Esophagus muscularis mucosa (tissue), 4 donors: ENCODE measurements at regions not wholly inside any gene's neighbourhood (a gene's known extent, or its start where the extent isn't known, plus 50 kb on each side); places are given as distances from the start of the nearest gene placed in this dataset.

Source experiments
- DNase-seq: peaks from one replicate; pipeline ENCODE4 v3.0.0-alpha.2; 2017; ENCODE audit errors: extremely low spot score
- H3K27ac ChIP-seq, 4 donors: fragments of 200-600 bp; sonication (generic); replicated peaks in 1 of 4; 1 replicate in 3 of 4; 2 replicates in 1 of 4; pipeline ENCODE4 v1.5.1; 2016 to 2019; ENCODE audit warnings: mild to moderate bottlenecking in 1 of 4
- H3K27me3 ChIP-seq, 4 donors: fragments of 200-600 bp; sonication (generic); one replicate each; pipeline versions ENCODE4 v1.5.1 to v1.6.0; 2016 to 2019
- H3K36me3 ChIP-seq, 4 donors: fragments of 200-600 bp; sonication (generic); one replicate each; pipeline ENCODE4 v1.5.1; 2016 to 2019
- H3K4me1 ChIP-seq, 4 donors: fragments of 200-600 bp; sonication (generic); one replicate each; pipeline ENCODE4 v1.5.1; 2016 to 2019
- H3K4me3 ChIP-seq, 4 donors: fragments of 200-600 bp; sonication (generic); 1 replicate in 2 of 4; 2 replicates in 2 of 4; pipeline ENCODE4 v1.5.1; 2016 to 2019; ENCODE audit warnings: mild to moderate bottlenecking in 4 of 4, moderate library complexity in 1 of 4
- H3K9me3 ChIP-seq, 4 donors: fragments of 200-600 bp; sonication (generic); 1 replicate in 3 of 4; 2 replicates in 1 of 4; pipeline ENCODE4 v1.5.1; 2016 to 2019
- EP300 ChIP-seq: sonication (generic); formaldehyde crosslinking; IDR thresholded peaks from one replicate; pipeline ENCODE4 v1.6.1; 2017; ENCODE audit warnings: antibody characterized with exemption
- POLR2A ChIP-seq: fragments of 450-650 bp; IDR thresholded peaks from one replicate; pipeline ENCODE4 v1.6.1; 2017; ENCODE audit warnings: antibody characterized with exemption, moderate library complexity, mild to moderate bottlenecking, low read depth
- POLR2AphosphoS5 ChIP-seq, 2 donors: sonication (generic); formaldehyde crosslinking; IDR thresholded peaks; one replicate each; pipeline ENCODE4 v1.6.1; 2017; ENCODE audit warnings: antibody characterized with exemption in 2 of 2
- WGBS: methylation state at CpG from one replicate; pipeline ENCODE4 v1.1.5; 2018; 5-methylcytosine and 5-hydroxymethylcytosine counted together
- intact Hi-C: fragments of 100-400 bp; cut with DNase I; formaldehyde crosslinking; loops from one replicate; pipeline ENCODE4 v1.15.1; 2023
- TF ChIP-seq, protein P1 (sequence below), 3 experiments: fragments of 200-600 bp in 2 of 3; fragments of 450-650 bp in 1 of 3; sonication (generic) in 2 of 3; IDR thresholded peaks; one replicate each; pipeline ENCODE4 v1.5.1; 2017 to 2019; ENCODE audit warnings: antibody characterized with exemption in 3 of 3, mild to moderate bottlenecking in 2 of 3, moderate library complexity in 1 of 3

DNA sequence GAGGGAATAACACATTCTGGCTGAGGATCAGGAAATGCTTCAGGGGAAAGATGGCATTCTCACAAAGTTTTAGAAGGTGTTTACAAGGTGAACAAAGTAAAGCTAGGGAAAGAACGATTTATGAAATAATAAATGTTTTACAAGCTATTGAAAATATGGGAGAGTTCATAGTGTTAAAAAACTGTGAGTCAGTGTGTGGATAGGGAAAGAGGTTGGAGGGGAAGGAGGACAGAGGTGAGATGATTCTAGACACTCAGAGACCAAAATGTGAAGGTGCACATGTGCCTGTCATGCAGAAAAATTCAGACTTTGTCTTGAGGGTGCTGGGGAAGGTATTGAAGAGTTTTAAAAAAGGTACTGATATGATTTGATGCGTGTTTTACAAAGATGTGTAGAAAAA, 476.1 kb downstream of the TDRD3 start:
- no peak for DNase-seq
- TF ChIP-seq POLR2AphosphoS5 (IDR thresholded peaks at IDR 0.05) (no peak), POLR2A (no peak), EP300 (no peak)
- TF ChIP-seq, protein P1, sequence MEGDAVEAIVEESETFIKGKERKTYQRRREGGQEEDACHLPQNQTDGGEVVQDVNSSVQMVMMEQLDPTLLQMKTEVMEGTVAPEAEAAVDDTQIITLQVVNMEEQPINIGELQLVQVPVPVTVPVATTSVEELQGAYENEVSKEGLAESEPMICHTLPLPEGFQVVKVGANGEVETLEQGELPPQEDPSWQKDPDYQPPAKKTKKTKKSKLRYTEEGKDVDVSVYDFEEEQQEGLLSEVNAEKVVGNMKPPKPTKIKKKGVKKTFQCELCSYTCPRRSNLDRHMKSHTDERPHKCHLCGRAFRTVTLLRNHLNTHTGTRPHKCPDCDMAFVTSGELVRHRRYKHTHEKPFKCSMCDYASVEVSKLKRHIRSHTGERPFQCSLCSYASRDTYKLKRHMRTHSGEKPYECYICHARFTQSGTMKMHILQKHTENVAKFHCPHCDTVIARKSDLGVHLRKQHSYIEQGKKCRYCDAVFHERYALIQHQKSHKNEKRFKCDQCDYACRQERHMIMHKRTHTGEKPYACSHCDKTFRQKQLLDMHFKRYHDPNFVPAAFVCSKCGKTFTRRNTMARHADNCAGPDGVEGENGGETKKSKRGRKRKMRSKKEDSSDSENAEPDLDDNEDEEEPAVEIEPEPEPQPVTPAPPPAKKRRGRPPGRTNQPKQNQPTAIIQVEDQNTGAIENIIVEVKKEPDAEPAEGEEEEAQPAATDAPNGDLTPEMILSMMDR (IDR thresholded peaks at IDR 0.05) = no peak
- H3K36me3 ChIP-seq = no peaks in the 10 kb centered on the region
- H3K9me3 ChIP-seq = no peaks in the 10 kb centered on the region
- intact Hi-C loops = no loop called here
- no peaks in the 10 kb centered on the region for H3K27me3 ChIP-seq
- H3K27ac ChIP-seq = no peak overlapping the region
- no peaks in the 10 kb centered on the region for H3K4me1 ChIP-seq
- WGBS = 61% methylated on average over 2 of the region's 2 CpGs
- H3K4me3 ChIP-seq = no peak overlapping the region

DNA sequence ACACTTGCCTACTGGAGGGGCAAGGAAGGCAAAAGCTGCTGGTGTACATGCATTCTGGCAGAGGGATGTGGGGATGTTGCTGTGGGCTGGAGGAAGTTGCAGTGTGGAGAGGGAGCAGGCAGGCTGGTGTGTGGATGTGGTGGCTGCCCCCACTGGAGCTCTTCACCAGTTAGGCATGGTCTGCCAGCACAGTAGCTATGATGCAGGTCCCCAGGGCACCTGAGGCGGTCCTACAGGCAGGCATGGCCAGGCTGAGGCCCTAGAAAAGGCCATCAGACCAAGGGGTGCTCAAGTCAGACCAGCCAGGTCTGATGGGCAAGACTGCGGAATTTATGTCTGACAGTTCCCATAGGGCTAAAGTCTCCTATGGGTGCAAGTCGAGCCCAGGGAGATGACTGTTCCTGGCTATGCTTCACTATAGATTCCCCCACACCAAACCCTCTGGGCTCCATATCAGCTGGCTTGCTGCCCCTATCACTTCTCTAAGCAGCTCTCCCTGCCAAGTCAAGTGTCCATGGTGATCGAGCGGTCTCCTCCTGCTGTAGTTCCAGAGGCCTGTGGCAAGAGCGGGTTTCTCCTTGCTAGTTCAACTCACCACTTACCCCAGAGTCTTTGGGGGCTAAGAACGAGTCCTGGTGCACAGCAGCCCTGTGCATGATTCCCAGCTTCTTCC, 473.1 kb downstream of the TDRD3 start:
- TF ChIP-seq, protein P1 (IDR thresholded peaks at IDR 0.05) = no peak
- Histone ChIP-seq H3K36me3 (no peaks in the 10 kb centered on the region), H3K27ac (no peak overlapping the region), H3K4me1 (no peaks in the 10 kb centered on the region), H3K27me3 (no peaks in the 10 kb centered on the region), H3K9me3 (peaks cover 0 to 11% (median 9%) of the 10 kb centered on the region in 4 donors), H3K4me3 (no peak overlapping the region)
- intact Hi-C loops = no loop called here
- 88% methylated on average over 4 of the region's 7 CpGs for WGBS
- no peak for DNase-seq

DNA sequence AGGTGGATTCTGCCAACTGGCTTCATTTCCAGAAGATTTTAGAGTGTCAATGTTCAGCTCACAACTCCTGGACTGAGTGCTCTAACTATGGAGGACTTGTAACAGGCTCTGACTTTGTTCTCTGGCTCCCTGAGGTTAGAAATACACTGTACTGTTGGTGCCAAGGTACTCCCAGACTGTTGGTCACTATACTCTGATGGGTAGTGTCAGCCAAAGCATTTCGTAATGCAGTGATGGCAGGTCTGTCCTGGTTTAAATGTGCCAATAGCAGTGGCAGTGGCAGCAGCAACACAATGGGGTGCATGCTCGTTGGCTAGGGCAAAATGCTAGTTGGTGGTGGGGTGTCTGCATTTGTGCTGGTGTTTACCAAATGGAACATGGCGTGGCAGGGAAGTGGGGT, 472.2 kb downstream of the TDRD3 start:
- no peak for DNase-seq
- no peak overlapping the region for H3K27ac ChIP-seq
- H3K36me3 ChIP-seq = no peaks in the 10 kb centered on the region
- no peak overlapping the region for H3K4me3 ChIP-seq
- H3K9me3 ChIP-seq = peaks cover 0 to 11% (median 9%) of the 10 kb centered on the region in 4 donors
- WGBS = 83% methylated on average over 3 of the region's 3 CpGs
- no peaks in the 10 kb centered on the region for H3K4me1 ChIP-seq
- TF ChIP-seq EP300 = no peak
- no peak for TF ChIP-seq POLR2A
- TF ChIP-seq, protein P1 (IDR thresholded peaks at IDR 0.05) = no peak
- no peak for TF ChIP-seq POLR2AphosphoS5 (IDR thresholded peaks at IDR 0.05)
- intact Hi-C loops = no loop called here
- H3K27me3 ChIP-seq = no peaks in the 10 kb centered on the region

DNA sequence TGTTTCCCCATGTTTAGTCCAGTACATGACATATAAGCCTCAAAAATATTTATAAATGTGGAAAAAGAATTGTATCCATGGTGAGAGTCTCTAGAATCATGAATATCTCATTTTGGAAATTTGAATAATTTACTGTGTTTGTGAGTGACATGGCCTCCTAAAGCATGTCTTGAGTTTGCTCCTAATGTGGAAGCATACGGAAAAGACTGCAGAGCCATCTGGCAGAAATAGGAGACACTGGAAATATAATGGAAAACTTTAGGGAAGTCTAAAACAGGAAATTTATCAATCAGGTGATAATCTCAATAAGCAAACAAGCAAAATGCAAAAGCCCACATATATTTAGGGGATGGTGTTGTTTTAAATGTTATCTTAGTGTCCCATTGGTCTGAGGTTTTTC, 465.0 kb downstream of the TDRD3 start:
- no peak for TF ChIP-seq EP300
- TF ChIP-seq POLR2A = no peak
- TF ChIP-seq POLR2AphosphoS5 (IDR thresholded peaks at IDR 0.05) = no peak
- TF ChIP-seq, protein P1 (IDR thresholded peaks at IDR 0.05) = no peak
- Histone ChIP-seq H3K27me3 (no peaks in the 10 kb centered on the region), H3K4me3 (no peak overlapping the region), H3K36me3 (no peaks in the 10 kb centered on the region), H3K9me3 (peaks cover 0 to 11% (median 9%) of the 10 kb centered on the region in 4 donors), H3K4me1 (no peaks in the 10 kb centered on the region), H3K27ac (no peak overlapping the region)
- WGBS = 80% methylated on average over 1 of the region's 1 CpG
- no peak for DNase-seq
- intact Hi-C loops = no loop called here

DNA sequence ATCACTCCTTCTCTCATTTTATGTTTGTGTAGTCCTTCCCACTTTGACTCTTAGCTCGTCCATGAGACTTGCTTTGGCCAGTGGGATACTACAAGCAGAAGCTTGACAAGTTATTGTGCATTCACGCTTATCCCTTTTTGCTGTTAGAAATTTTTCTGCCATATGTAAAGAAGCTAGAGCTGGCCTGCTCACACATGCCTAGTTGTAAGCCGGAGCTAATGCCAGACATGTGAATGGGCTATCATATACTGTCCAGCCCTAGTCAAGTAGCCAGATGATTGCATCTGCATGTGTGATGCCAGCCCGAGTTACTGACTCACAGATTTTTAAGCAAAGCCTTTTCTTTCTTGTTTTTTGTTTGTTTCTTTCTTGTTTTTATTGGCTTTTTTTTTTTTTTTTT, 460.7 kb downstream of the TDRD3 start:
- Histone ChIP-seq H3K4me3 (no peak overlapping the region), H3K27me3 (no peaks in the 10 kb centered on the region), H3K4me1 (no peaks in the 10 kb centered on the region), H3K27ac (no peak overlapping the region), H3K36me3 (no peaks in the 10 kb centered on the region), H3K9me3 (no peaks in the 10 kb centered on the region)
- intact Hi-C loops = no loop called here
- WGBS = 89% methylated on average over 4 of the region's 4 CpGs
- DNase-seq = no peak
- TF ChIP-seq EP300 = no peak
- TF ChIP-seq POLR2A = no peak
- TF ChIP-seq, protein P1 (IDR thresholded peaks at IDR 0.05) = no peak
- TF ChIP-seq POLR2AphosphoS5 (IDR thresholded peaks at IDR 0.05) = no peak
